ENCODE measurements at regions not wholly inside any gene's neighbourhood (a gene's known extent, or its start where the extent isn't known, plus 50 kb on each side); places are given as distances from the start of the nearest gene placed in this dataset.

DNA sequence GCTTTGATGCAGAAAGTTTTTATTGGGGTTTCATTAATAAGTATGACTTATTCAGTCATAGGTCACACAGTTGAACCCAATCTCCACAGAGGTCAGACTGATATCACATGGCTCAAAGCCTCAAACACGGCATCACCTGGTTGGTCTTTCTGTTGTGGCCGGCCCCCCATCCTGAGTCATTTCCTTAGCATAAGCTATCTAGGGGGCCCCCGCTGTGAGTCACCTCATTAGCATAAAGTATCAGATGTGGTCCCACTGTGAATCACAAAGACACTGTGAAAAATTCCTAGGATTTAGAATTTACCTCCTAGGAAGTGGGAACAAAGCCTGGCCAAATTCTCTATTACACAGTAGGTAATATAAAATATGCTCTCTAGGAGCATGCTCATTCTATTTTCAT, 502.2 kb downstream of the PYDC2 start:
- no peak for DNase-seq (ENCODE audit: low read depth)
- H3K4me3 ChIP-seq (ENCODE audit: low read depth, low read length) = no peak overlapping the region
- TF ChIP-seq, protein P1, sequence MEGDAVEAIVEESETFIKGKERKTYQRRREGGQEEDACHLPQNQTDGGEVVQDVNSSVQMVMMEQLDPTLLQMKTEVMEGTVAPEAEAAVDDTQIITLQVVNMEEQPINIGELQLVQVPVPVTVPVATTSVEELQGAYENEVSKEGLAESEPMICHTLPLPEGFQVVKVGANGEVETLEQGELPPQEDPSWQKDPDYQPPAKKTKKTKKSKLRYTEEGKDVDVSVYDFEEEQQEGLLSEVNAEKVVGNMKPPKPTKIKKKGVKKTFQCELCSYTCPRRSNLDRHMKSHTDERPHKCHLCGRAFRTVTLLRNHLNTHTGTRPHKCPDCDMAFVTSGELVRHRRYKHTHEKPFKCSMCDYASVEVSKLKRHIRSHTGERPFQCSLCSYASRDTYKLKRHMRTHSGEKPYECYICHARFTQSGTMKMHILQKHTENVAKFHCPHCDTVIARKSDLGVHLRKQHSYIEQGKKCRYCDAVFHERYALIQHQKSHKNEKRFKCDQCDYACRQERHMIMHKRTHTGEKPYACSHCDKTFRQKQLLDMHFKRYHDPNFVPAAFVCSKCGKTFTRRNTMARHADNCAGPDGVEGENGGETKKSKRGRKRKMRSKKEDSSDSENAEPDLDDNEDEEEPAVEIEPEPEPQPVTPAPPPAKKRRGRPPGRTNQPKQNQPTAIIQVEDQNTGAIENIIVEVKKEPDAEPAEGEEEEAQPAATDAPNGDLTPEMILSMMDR (IDR thresholded peaks at IDR 0.05; ENCODE audit: insufficient read depth, low read depth, low read length) = no peak

DNA sequence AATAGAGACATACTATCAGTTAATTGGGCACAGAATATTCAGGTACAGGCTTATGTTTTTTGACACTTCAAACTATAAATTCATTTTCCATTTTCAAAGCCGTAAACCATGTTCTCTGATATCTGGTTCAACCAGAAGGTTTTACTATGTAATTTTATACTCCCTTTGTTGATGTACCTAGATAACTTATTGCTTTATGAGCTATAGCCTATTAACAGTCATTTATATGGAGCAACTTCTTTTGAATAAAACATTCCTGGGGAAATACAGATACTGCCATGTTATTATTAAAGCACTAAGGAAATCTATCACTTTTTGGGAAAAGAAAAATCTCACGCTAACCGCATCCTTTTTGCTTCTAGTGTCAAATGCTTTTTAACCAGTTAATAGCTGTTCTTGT, 505.6 kb downstream of the PYDC2 start:
- TF ChIP-seq, protein P1 (IDR thresholded peaks at IDR 0.05; ENCODE audit: insufficient read depth, low read depth, low read length) = no peak
- H3K4me3 ChIP-seq (ENCODE audit: low read depth, low read length) = no peak overlapping the region
- DNase-seq (ENCODE audit: low read depth) = no peak

DNA sequence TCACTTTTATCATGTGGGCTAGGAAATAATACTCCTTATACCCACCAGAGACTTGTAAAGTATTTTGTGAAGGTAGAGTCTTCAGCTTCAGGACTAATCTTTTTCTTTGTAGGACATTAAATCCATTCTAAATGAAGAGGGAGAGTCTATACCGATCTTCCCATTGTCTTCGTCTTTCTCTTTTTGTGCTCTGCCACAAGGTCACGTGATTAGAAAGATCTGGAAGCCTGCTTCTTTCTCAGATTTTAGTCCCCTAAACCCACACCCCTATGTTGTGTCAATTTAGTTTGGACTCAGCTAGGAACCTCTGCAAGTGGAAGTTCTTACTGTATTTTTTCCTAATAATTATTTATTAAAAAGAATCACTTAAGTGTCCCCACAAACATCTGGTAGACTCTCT, 507.3 kb downstream of the PYDC2 start:
- TF ChIP-seq, protein P1 (IDR thresholded peaks at IDR 0.05; ENCODE audit: insufficient read depth, low read depth, low read length) = no peak
- H3K4me3 ChIP-seq (ENCODE audit: low read depth, low read length) = no peak overlapping the region
- DNase-seq (ENCODE audit: low read depth) = no peak

DNA sequence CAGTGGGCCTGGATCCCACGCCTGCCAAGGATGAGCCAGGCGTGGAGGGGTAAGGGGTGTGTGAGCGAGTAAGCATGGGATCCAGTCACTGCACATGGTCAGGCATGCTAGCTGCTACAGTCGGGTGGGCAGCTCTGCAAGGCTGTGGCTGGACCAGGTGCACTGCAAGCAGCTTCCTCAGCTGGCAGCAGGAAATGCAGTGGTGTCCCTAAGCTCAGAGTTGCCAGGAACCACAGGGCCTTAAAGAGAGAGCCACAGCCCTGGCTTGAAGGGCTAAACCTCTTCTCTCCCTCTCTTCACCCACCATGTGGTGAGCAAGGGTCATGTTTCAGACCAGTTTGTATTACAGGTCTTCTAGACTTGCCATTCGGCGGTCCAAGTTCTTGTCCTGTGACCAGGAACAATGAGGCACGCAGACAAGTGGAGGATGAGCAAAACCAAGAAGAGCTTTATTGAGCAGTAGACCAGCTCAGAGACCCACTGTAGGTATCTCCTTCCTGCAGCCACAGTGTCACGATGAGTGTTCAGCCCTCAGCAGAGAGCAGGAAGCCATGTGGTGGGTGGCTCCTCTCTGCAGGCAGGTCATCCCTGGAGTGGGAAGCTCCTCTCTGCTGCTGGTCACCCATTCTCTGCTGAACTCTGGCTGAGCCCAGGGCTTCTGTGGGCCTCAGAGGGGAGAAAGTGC, 511.9 kb downstream of the PYDC2 start:
- TF ChIP-seq, protein P1 (IDR thresholded peaks at IDR 0.05; ENCODE audit: insufficient read depth, low read depth, low read length) = no peak
- H3K4me3 ChIP-seq (ENCODE audit: low read depth, low read length) = no peak overlapping the region
- DNase-seq (ENCODE audit: low read depth) = no peak

DNA sequence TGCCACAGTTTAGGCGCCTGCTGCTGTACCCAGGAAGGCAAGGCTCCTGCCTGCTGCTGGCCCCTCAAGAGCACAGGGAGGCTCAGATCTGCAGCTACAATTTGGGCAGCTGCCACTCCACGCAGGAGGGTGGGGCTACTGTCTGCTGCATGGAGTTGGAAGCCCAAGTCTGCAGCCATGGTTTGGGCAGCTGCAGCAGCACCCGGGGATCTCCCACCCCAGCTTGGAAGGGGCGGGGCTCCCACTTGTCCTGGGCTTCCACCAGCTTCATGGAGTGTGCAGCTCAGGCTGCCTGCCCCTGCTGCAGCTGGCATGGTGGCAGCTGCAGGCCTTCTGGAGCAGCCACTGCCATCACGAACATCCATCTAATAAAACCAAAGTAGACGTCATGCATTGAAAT, 512.9 kb downstream of the PYDC2 start:
- no peak for DNase-seq (ENCODE audit: low read depth)
- TF ChIP-seq, protein P1 (IDR thresholded peaks at IDR 0.05; ENCODE audit: insufficient read depth, low read depth, low read length) = no peak
- H3K4me3 ChIP-seq (ENCODE audit: low read depth, low read length) = no peak overlapping the region

DNA sequence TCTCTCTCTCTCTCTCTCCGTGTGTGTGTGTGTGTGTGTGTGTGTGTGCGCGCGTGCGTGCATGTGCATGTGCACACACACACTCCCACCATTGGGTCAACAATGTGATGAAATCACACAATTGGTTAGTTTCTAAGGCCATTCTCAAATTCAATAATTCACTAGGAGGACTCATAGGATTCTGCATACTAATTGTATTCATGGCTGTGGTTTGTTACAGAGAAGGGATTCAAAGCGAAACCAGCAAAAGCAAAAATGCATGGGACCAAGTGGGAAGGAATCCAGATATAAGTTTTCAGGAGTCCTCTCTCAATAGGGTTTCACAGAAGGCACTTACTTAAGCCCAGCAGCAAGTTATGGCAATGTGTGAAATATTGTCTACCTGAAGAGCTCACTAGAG, 515.0 kb downstream of the PYDC2 start:
- no peak overlapping the region for H3K4me3 ChIP-seq (ENCODE audit: low read depth, low read length)
- DNase-seq (ENCODE audit: low read depth) = no peak
- TF ChIP-seq, protein P1 (IDR thresholded peaks at IDR 0.05; ENCODE audit: insufficient read depth, low read depth, low read length) = no peak

DNA sequence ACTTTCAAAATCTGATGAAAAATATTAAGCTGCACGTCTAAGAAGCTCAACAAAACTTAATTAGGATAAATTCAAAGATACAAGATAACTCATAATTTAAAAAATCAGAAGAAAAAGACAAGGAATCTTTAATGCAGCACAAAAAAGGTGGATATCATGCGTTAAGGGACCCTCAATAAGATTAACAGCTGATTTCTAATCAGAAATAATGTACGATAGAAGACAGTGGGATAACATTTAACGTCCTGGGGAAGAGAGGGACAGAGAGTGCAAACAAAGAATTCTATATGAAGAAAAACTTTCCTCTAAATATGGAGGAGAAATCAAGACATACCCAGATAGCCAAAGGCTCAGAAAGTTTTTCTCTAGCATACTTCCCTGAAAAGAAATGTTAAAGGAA, 519.5 kb downstream of the PYDC2 start:
- no peak for DNase-seq (ENCODE audit: low read depth)
- no peak overlapping the region for H3K4me3 ChIP-seq (ENCODE audit: low read depth, low read length)
- TF ChIP-seq, protein P1 (IDR thresholded peaks at IDR 0.05; ENCODE audit: insufficient read depth, low read depth, low read length) = no peak
